ENCODE measurements at regions not wholly inside any gene's neighbourhood (a gene's known extent, or its start where the extent isn't known, plus 50 kb on each side); places are given as distances from the start of the nearest gene placed in this dataset.

DNA sequence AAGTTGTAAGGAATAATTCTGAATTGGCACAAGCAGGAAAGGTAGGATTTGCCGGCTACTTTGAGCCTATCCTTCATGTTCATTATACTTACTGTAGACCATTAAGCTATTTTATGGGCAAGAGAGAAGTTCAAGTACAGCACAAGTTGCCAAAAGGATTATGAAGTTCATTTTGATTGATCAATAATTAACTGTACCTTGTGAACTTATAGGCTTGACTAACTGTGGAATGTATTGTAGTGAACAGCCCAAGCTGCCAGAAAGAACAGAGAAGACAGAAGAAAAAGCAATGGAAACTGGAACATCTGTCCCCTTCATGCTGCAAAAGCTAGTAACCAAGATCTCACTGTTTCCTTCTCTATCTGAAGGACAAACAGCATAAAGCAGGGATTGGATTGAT lies 810.1 kb upstream of the ZEB2 start:
- ATAC-seq (ENCODE audit: low FRiP score) (no peak), DNase-seq (ENCODE audit: low spot score) (no peak)
- TF ChIP-seq, protein P1, sequence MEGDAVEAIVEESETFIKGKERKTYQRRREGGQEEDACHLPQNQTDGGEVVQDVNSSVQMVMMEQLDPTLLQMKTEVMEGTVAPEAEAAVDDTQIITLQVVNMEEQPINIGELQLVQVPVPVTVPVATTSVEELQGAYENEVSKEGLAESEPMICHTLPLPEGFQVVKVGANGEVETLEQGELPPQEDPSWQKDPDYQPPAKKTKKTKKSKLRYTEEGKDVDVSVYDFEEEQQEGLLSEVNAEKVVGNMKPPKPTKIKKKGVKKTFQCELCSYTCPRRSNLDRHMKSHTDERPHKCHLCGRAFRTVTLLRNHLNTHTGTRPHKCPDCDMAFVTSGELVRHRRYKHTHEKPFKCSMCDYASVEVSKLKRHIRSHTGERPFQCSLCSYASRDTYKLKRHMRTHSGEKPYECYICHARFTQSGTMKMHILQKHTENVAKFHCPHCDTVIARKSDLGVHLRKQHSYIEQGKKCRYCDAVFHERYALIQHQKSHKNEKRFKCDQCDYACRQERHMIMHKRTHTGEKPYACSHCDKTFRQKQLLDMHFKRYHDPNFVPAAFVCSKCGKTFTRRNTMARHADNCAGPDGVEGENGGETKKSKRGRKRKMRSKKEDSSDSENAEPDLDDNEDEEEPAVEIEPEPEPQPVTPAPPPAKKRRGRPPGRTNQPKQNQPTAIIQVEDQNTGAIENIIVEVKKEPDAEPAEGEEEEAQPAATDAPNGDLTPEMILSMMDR (IDR thresholded peaks at IDR 0.05): no peak

DNA sequence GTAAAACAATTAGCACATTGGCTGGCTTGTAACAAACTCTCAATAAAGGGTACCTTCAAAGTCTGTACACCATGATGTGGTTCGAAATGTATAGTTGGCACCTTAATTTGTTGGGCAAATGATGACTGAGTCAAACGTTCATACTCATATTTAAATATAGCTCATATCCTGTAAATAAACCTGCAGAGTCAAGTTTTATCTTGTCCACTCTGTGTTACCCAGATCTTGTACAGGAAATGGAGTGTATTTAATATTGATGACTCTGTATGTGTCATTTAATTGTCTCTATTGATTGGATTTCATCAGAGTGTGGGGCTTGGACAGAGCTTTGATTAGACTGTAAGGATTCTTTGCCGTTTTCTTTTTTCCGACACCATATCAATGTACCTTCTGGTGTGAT lies 805.6 kb upstream of the ZEB2 start:
- TF ChIP-seq, protein P1 (IDR thresholded peaks at IDR 0.05): no peak
- ATAC-seq (ENCODE audit: low FRiP score) (no peak), DNase-seq (ENCODE audit: low spot score) (no peak)

DNA sequence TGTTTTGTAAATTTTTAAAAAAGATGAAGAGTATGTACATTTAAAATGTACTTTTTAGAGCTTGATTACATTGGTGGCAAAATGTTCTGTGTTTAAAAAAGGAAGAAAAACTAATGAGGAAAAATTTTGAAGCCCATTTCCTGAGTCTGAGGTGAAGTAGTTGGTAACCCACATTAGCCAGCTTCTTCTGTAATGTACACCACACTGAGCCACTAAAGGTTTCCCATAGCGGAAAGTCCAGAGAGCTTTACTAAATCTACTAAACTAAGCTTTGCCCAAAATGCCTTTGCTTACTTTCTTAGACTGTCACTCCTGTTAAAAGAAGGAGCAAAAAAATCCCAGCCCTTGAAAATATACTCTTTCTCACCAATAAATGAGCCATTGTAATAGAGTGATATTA lies 804.8 kb upstream of the ZEB2 start:
- ATAC-seq (ENCODE audit: low FRiP score): no peak
- TF ChIP-seq, protein P1 (IDR thresholded peaks at IDR 0.05): no peak

DNA sequence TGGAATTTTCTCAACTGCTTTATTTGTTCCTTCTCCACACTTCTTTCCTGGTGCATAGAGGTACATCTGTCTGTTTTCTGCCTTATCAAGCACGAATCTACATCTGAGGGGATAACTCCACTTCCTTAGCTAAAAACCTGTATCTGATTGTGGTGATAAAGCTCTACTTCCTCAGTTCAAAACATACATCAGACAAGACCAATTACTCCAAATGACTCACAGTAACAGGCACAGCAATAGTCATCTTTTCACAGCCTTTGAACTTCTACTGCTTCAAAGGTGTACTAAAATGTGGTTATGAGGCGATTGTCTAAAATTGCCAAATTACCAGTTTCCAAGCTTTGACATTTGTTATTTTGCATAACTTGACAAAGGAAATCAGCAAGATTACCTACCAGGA lies 803.6 kb upstream of the ZEB2 start:
- DNase-seq (ENCODE audit: low spot score) (no peak), ATAC-seq (ENCODE audit: low FRiP score) (no peak)
- TF ChIP-seq, protein P1 (IDR thresholded peaks at IDR 0.05): no peak

More for the DNA sequence above, 804.8 kb upstream of the ZEB2 start:
- no peak for DNase-seq (ENCODE audit: low spot score)

DNA sequence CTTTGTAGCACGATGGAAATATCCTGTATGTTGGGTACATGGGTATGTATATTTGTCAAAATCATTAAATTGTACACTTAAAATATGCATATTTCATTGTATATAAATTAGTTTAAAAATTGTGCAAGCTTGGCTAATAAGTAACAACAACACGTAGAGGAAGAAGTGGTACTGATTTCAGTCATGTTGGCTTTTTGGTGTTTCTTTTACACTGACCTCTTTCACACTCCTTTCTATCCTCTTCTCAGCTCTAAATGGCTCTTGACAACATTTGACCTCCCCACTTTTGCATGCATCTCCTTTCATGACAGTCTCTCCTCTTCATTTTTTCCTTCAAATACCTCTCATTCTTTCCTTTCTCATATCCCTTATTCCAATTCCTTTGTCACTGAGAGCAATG lies 801.4 kb upstream of the ZEB2 start:
- ATAC-seq (ENCODE audit: low FRiP score) (no peak), DNase-seq (ENCODE audit: low spot score) (no peak)
- TF ChIP-seq, protein P1 (IDR thresholded peaks at IDR 0.05): no peak

DNA sequence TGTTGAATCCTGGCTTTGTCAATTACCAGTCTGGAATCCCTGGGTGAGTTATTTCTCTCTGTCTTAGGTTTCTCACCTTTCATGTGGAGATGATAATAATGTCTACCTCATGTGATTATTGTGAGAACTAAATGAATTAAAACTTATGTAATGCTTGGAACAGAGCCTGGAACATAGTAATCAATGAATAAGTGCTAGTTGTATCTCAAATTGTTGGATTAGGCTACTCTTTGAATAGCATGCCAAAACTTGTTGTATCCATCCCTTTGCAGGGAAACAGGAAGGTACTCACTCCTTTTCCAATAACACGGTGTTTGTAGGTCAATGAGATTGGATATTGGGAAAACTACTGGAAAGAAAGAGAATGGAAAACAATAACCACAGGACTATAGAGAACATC lies 796.6 kb upstream of the ZEB2 start:
- TF ChIP-seq, protein P1 (IDR thresholded peaks at IDR 0.05): no peak
- ATAC-seq (ENCODE audit: low FRiP score) (no peak), DNase-seq (ENCODE audit: low spot score) (no peak)

DNA sequence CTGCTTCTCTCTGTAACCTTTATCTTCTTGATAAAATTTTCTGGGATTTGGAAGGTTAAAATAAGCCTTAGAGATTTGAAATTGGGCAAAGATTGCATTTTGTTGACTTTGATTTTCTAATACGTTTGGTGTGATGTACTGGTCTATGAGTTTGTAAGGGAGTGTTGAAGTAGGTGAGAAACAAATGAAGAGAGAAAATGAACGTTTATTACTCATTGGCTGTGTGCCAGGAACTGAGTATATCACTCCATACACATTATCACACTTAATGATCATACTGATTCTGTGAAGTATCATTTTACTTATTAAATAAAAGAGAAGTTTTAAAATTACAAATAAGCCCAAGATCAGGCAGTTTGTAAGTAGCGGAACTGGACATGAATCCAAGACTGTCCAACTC lies 795.1 kb upstream of the ZEB2 start:
- TF ChIP-seq, protein P1 (IDR thresholded peaks at IDR 0.05): no peak
- DNase-seq (ENCODE audit: low spot score) (no peak), ATAC-seq (ENCODE audit: low FRiP score) (no peak)

Data from omental fat pad (tissue), 3 donors.